B cell (primary cell): ENCODE measurements at regions not wholly inside any gene's neighbourhood (a gene's known extent, or its start where the extent isn't known, plus 50 kb on each side); places are given as distances from the start of the nearest gene placed in this dataset.
"Not testable (repeated sequence)": the region's sequence is repeated elsewhere in the genome, so short reads cannot be mapped to it uniquely, and the experiment has no call there.

ENCODE experiments used
- ATAC-seq: fragments of 200-7000 bp; cut with Tn5 transposase; one replicate; pipeline ENCODE4 v1.10.0; 2021; ENCODE audit warnings: low read depth, mild to moderate bottlenecking, moderate number of reproducible peaks, moderate library complexity
- CTCF ChIA-PET: fragments of 350-600 bp; sonication (Branson Sonifier 250); formaldehyde crosslinking; loops from one replicate; lab custom pipeline; 2021; ENCODE audit warnings: antibody characterized with exemption, inconsistent platforms; lab: Charles Lee
- POLR2A ChIA-PET: fragments of 350-600 bp; sonication (Branson Sonifier 250); formaldehyde crosslinking; loops from one replicate; lab custom pipeline; 2021; ENCODE audit warnings: antibody characterized with exemption; lab: Charles Lee
- DNase-seq: peaks from one replicate; pipeline ENCODE4 v3.0.0; 2013
- H2AFZ ChIP-seq: 2 replicates; pipeline ENCODE4 v1.6.1; 2012; ENCODE audit warnings: mild to moderate bottlenecking, low read depth, low read length; ENCODE audit not compliant: insufficient read depth, poor library complexity, severe bottlenecking
- H3K27ac ChIP-seq, 2 donors: 1 replicate in 1 of 2; 2 replicates in 1 of 2; pipeline ENCODE4 v1.5.1; 2012 to 2013; ENCODE audit warnings: low read length in 2 of 2, mild to moderate bottlenecking in 2 of 2, moderate library complexity in 1 of 2
- H3K27me3 ChIP-seq, 4 experiments: fragments of 200-600 bp in 1 of 4; sonication (generic) in 1 of 4; replicated peaks in 1 of 4; 1 replicate in 2 of 4; 2 replicates in 2 of 4; pipeline versions ENCODE4 v1.6.1 to v1.7.0; 2013 to 2016; ENCODE audit warnings: low read length in 3 of 4, mild to moderate bottlenecking in 2 of 4, mixed read lengths in 1 of 4, moderate library complexity in 1 of 4; ENCODE audit not compliant: insufficient read depth in 4 of 4, control insufficient read depth in 3 of 4; ENCODE audit errors: control extremely low read depth in 1 of 4
- H3K36me3 ChIP-seq, 2 experiments: replicated peaks in 1 of 2; 1 replicate in 1 of 2; 2 replicates in 1 of 2; pipeline versions ENCODE4 v1.6.1 to v1.7.1; 2013; ENCODE audit warnings: low read length in 1 of 2; ENCODE audit not compliant: insufficient read depth in 2 of 2, control insufficient read depth in 1 of 2; ENCODE audit errors: control extremely low read depth in 1 of 2, extremely low read depth in 1 of 2
- H3K4me1 ChIP-seq, 2 donors: fragments of 200-600 bp in 1 of 2; sonication (generic) in 1 of 2; 1 replicate in 1 of 2; 2 replicates in 1 of 2; pipeline versions ENCODE4 v1.5.1 to v1.6.1; 2013 to 2017; ENCODE audit warnings: low read length in 2 of 2; ENCODE audit not compliant: control insufficient read depth in 2 of 2, insufficient read depth in 2 of 2
- H3K4me2 ChIP-seq: replicated peaks from 2 replicates; pipeline ENCODE3; 2012; ENCODE audit warnings: mild to moderate bottlenecking, low read depth, low read length; ENCODE audit not compliant: poor library complexity, severe bottlenecking
- H3K4me3 ChIP-seq, 5 experiments: fragments of 200-600 bp in 1 of 5; sonication (generic) in 1 of 5; 1 replicate in 3 of 5; 2 replicates in 2 of 5; pipeline versions ENCODE4 v1.5.1 to v1.7.0; 2011 to 2016; ENCODE audit warnings: low read length in 4 of 5, mild to moderate bottlenecking in 4 of 5, low read depth in 2 of 5, control low read depth in 1 of 5, moderate library complexity in 1 of 5; ENCODE audit not compliant: insufficient read depth in 1 of 5; ENCODE audit errors: control extremely low read depth in 1 of 5, extremely low read depth in 1 of 5
- H3K79me2 ChIP-seq: fragments of 200-600 bp; sonication (generic); one replicate; pipeline ENCODE4 v1.6.0; 2016; ENCODE audit warnings: low read length; ENCODE audit not compliant: control insufficient read depth, insufficient read depth
- H3K9ac ChIP-seq: fragments of 200-600 bp; sonication (generic); 2 replicates; pipeline ENCODE4 v1.6.1; 2017; ENCODE audit warnings: mild to moderate bottlenecking, low read length, moderate library complexity
- H3K9me3 ChIP-seq, 3 donors: one replicate each; pipeline versions ENCODE4 v1.6.1 to v1.7.1; 2013; ENCODE audit warnings: low read length in 2 of 3; ENCODE audit not compliant: control insufficient read depth in 2 of 3, insufficient read depth in 1 of 3; ENCODE audit errors: control extremely low read depth in 1 of 3
- H4K20me1 ChIP-seq: 2 replicates; pipeline ENCODE4 v1.6.0; 2012; ENCODE audit warnings: mild to moderate bottlenecking, low read length; ENCODE audit not compliant: insufficient read depth, control insufficient read depth, poor library complexity, severe bottlenecking
- H3K27ac Mint-ChIP-seq: one replicate; pipeline ENCODE4 v1.8.0; 2021; ENCODE audit warnings: mixed read lengths
- H3K27me3 Mint-ChIP-seq: one replicate; pipeline ENCODE4 v1.8.0; 2021; ENCODE audit warnings: mixed read lengths
- H3K4me1 Mint-ChIP-seq: one replicate; pipeline ENCODE4 v1.8.0; 2021; ENCODE audit warnings: mixed read lengths
- H3K4me3 Mint-ChIP-seq: one replicate; pipeline ENCODE4 v1.8.0; 2021; ENCODE audit warnings: mixed read lengths
- H3K9me3 Mint-ChIP-seq: one replicate; pipeline ENCODE4 v1.8.0; 2022; ENCODE audit warnings: mixed read lengths; ENCODE audit not compliant: insufficient read depth
- EZH2 ChIP-seq: IDR thresholded peaks from 2 replicates; pipeline ENCODE4 v1.6.1; 2012; ENCODE audit warnings: borderline replicate concordance, low read depth, mild to moderate bottlenecking, moderate library complexity, low read length; ENCODE audit not compliant: insufficient read depth, poor library complexity, severe bottlenecking
- WGBS: methylation state at CpG from one replicate; pipeline ENCODE4 v1.1.5; 2013; ENCODE audit warnings: missing lambda C conversion rate; ENCODE audit not compliant: insufficient coverage; 5-methylcytosine and 5-hydroxymethylcytosine counted together
- intact Hi-C: fragments of 100-400 bp; cut with micrococcal nuclease; formaldehyde crosslinking; loops from one replicate; pipeline ENCODE4 v1.10.0; 2022
- TF ChIP-seq, protein P1 (sequence below): fragments of 200-600 bp; IDR thresholded peaks from one replicate; pipeline ENCODE4 v1.8.0; 2022; ENCODE audit warnings: antibody characterized with exemption, mild to moderate bottlenecking

- Mint-ChIP-seq H3K4me1 (no peaks in the 10 kb centered on the region), H3K27ac (no peak overlapping the region), H3K9me3 (no peaks in the 10 kb centered on the region), H3K4me3 (no peak overlapping the region), H3K27me3 (no peaks in the 10 kb centered on the region)
- ChIA-PET CTCF (no interaction called here), POLR2A (no interaction called here)
- Histone ChIP-seq H3K79me2 (no peaks in the 10 kb centered on the region), H3K4me1 (no peaks in the 10 kb centered on the region), H3K36me3 (no peaks in the 10 kb centered on the region), H3K27me3 (no peaks in the 10 kb centered on the region), H4K20me1 (no peaks in the 10 kb centered on the region), H2AFZ (no peak overlapping the region), H3K4me2 (no peak overlapping the region), H3K4me3 (no peak overlapping the region), H3K9ac (no peak overlapping the region), H3K9me3 (no peaks in the 10 kb centered on the region), H3K27ac (no peak overlapping the region)
- TF ChIP-seq, protein P1, sequence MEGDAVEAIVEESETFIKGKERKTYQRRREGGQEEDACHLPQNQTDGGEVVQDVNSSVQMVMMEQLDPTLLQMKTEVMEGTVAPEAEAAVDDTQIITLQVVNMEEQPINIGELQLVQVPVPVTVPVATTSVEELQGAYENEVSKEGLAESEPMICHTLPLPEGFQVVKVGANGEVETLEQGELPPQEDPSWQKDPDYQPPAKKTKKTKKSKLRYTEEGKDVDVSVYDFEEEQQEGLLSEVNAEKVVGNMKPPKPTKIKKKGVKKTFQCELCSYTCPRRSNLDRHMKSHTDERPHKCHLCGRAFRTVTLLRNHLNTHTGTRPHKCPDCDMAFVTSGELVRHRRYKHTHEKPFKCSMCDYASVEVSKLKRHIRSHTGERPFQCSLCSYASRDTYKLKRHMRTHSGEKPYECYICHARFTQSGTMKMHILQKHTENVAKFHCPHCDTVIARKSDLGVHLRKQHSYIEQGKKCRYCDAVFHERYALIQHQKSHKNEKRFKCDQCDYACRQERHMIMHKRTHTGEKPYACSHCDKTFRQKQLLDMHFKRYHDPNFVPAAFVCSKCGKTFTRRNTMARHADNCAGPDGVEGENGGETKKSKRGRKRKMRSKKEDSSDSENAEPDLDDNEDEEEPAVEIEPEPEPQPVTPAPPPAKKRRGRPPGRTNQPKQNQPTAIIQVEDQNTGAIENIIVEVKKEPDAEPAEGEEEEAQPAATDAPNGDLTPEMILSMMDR = no peak
- no peak for TF ChIP-seq EZH2
- intact Hi-C loops = no loop called here
- DNase-seq (no peak), ATAC-seq (no peak)
Measured at GRCh38 chrX:98299785-98300184, 1416.1 kb downstream of the RPA4 start.

GRCh38 chrX:98300536-98300935 lies 1416.8 kb downstream of the RPA4 start:
- H2AFZ ChIP-seq, H3K4me1 Mint-ChIP-seq, H3K27me3 Mint-ChIP-seq, intact Hi-C loops, H3K27me3 ChIP-seq, H3K4me3 ChIP-seq, H3K4me1 ChIP-seq, DNase-seq, H3K4me3 Mint-ChIP-seq, H3K27ac ChIP-seq, H3K27ac Mint-ChIP-seq, H4K20me1 ChIP-seq, CTCF ChIA-PET, H3K36me3 ChIP-seq, H3K9me3 ChIP-seq, POLR2A ChIA-PET, H3K79me2 ChIP-seq, H3K9me3 Mint-ChIP-seq, H3K9ac ChIP-seq, ATAC-seq, H3K4me2 ChIP-seq: not testable (repeated sequence)
- 89% methylated on average over 3 of the region's 13 CpGs for WGBS
